K562 (cell line): ENCODE measurements at regions not wholly inside any gene's neighbourhood (a gene's known extent, or its start where the extent isn't known, plus 50 kb on each side); places are given as distances from the start of the nearest gene placed in this dataset.

Source experiments
- ATAC-seq: fragments of 200-7000 bp; cut with Tn5 transposase; 3 replicates; pipeline ENCODE4 v1.9.1; 2020; ENCODE audit warnings: moderate library complexity
- BruUV-seq: library from RNA; stranded (reverse); fragments of 400-500 nt; replicated peaks from 2 replicates; lab custom pipeline; 2021; lab: Mats Ljungman, UMichigan
- CTCF ChIA-PET: fragments of 300-600 bp; formaldehyde crosslinking; extraction: SDS; loops from one replicate; lab custom pipeline; 2021; ENCODE audit warnings: low intra/inter-chr PET ratio; lab: Yijun Ruan, JAX
- POLR2A ChIA-PET: fragments of 300-600, 350-650 bp; sonication (Branson Sonifier 250); formaldehyde crosslinking; extraction: SDS; loops from one replicate; lab custom pipeline; 2021; ENCODE audit warnings: antibody characterized with exemption, inconsistent platforms; lab: Yijun Ruan, JAX
- DNase-seq, 4 experiments: peaks; one replicate each; pipeline versions ENCODE4 v3.0.0 to v3.0.0-alpha.2; 2011 to 2018; ENCODE audit warnings: low spot score in 3 of 4, mixed read lengths in 3 of 4; ENCODE audit errors: extremely low read depth in 1 of 4
- FAIRE-seq: peaks from 2 replicates; lab custom pipeline; 2011; peaks lifted over from hg19 to GRCh38; lab: Jason Lieb, UNC
- H2AFZ ChIP-seq: 2 replicates; pipeline ENCODE4 v1.6.0; 2011; ENCODE audit warnings: low read depth, low read length, control low read depth, inconsistent platforms
- H3K27ac ChIP-seq: fragments of 200-600 bp; 3 replicates; pipeline ENCODE4 v1.8.0; 2011; ENCODE audit warnings: low read depth, mild to moderate bottlenecking, control low read depth, inconsistent platforms, low read length, moderate library complexity, mixed read lengths; ENCODE audit errors: extremely low read depth
- H3K27me3 ChIP-seq, 2 experiments: fragments of 300-600 bp in 1 of 2; 2 replicates in 1 of 2; 3 replicates in 1 of 2; pipeline versions ENCODE4 v1.6.0 to v1.8.0; 2011; ENCODE audit warnings: inconsistent platforms in 2 of 2, low read length in 2 of 2, mild to moderate bottlenecking in 1 of 2, mixed read lengths in 1 of 2, moderate library complexity in 1 of 2; ENCODE audit not compliant: control insufficient read depth in 2 of 2, insufficient read depth in 2 of 2
- H3K36me3 ChIP-seq: fragments of 300-600 bp; 3 replicates; pipeline ENCODE4 v1.8.0; 2011; ENCODE audit warnings: mild to moderate bottlenecking, low read length, inconsistent platforms; ENCODE audit not compliant: control insufficient read depth, insufficient read depth
- H3K4me1 ChIP-seq, 2 experiments: fragments of 200-600 bp in 1 of 2; replicated peaks in 1 of 2; 2 replicates in 1 of 2; 3 replicates in 1 of 2; pipeline versions ENCODE4 v1.5.1 to v1.8.0; 2011; ENCODE audit warnings: inconsistent platforms in 2 of 2, low read length in 2 of 2, mild to moderate bottlenecking in 1 of 2, mixed read lengths in 1 of 2, moderate library complexity in 1 of 2; ENCODE audit not compliant: control insufficient read depth in 2 of 2, insufficient read depth in 2 of 2
- H3K4me2 ChIP-seq: 2 replicates; pipeline ENCODE4 v1.6.1; 2011; ENCODE audit warnings: low read length, control low read depth, inconsistent platforms, mixed read lengths; ENCODE audit not compliant: insufficient read depth
- H3K4me3 ChIP-seq: fragments of 200-600 bp; sonication (generic), shearing (Covaris generic); 2 replicates; pipeline ENCODE4 v1.5.1; 2016; ENCODE audit warnings: control low read depth, inconsistent platforms
- H3K79me2 ChIP-seq: fragments of 200-600 bp; 3 replicates; pipeline ENCODE4 v1.8.0; 2011; ENCODE audit warnings: low read length, inconsistent platforms; ENCODE audit not compliant: control insufficient read depth, insufficient read depth
- H3K9ac ChIP-seq, 2 experiments: 2 replicates each; pipeline versions ENCODE4 v1.6.0 to v1.6.1; 2011; ENCODE audit warnings: low read depth in 2 of 2, low read length in 2 of 2, control low read depth in 1 of 2, inconsistent platforms in 1 of 2, mild to moderate bottlenecking in 1 of 2, mixed read lengths in 1 of 2; ENCODE audit not compliant: insufficient read depth in 1 of 2
- H3K9me1 ChIP-seq: one replicate; pipeline ENCODE4 v1.6.0; 2011; ENCODE audit warnings: inconsistent platforms, mild to moderate bottlenecking, low read length, moderate library complexity; ENCODE audit not compliant: control insufficient read depth, insufficient read depth
- H3K9me3 ChIP-seq: replicated peaks from 2 replicates; pipeline ENCODE4 v1.5.1; 2011; ENCODE audit warnings: low read depth, low read length, inconsistent platforms; ENCODE audit not compliant: control insufficient read depth, insufficient read depth
- H4K20me1 ChIP-seq: replicated peaks from 2 replicates; pipeline ENCODE4 v1.6.1; 2011; ENCODE audit warnings: low read length, inconsistent platforms, mixed read lengths; ENCODE audit not compliant: control insufficient read depth, insufficient read depth
- CEBPB ChIP-seq: fragments of 450-650 bp; IDR thresholded peaks from 2 replicates; pipeline ENCODE4 v1.6.1; 2016; ENCODE audit warnings: missing genetic modification characterization, missing compliant biosample characterization
- YY1 ChIP-seq, 3 experiments: IDR thresholded peaks; 2 replicates each; pipeline ENCODE4 v1.6.1; 2011; ENCODE audit warnings: low read length in 2 of 3, mild to moderate bottlenecking in 2 of 3, moderate library complexity in 2 of 3, borderline replicate concordance in 1 of 3, control low read depth in 1 of 3, low read depth in 1 of 3; ENCODE audit not compliant: insufficient read depth in 3 of 3, insufficient replicate concordance in 2 of 3, control insufficient read depth in 1 of 3, insufficient read length in 1 of 3; ENCODE audit errors: extremely low read depth in 1 of 3
- WGBS: fragments of 100-300 bp; shearing (Covaris generic); methylation state at CpG from one replicate; pipeline ENCODE4 v1.1.6; 2016; ENCODE audit warnings: low coverage, mixed read lengths; ENCODE audit not compliant: insufficient coverage; ENCODE audit errors: missing lambda C conversion rate; 5-methylcytosine and 5-hydroxymethylcytosine counted together
- in situ Hi-C: fragments of 300-500 bp; cut with MboI; formaldehyde crosslinking; loops from 4 replicates; pipeline ENCODE4 v1.15.0; 2018; ENCODE audit warnings: inconsistent platforms, mixed read lengths
- intact Hi-C: fragments of 100-400 bp; cut with micrococcal nuclease; formaldehyde crosslinking; loops from 2 replicates; pipeline ENCODE4 v1.14.2; 2022
- TF ChIP-seq, protein P1 (sequence below): sonication (generic); formaldehyde crosslinking; IDR thresholded peaks from 2 replicates; pipeline ENCODE4 v1.8.0; 2023; ENCODE audit warnings: mild to moderate bottlenecking, missing genetic modification reagents

DNA sequence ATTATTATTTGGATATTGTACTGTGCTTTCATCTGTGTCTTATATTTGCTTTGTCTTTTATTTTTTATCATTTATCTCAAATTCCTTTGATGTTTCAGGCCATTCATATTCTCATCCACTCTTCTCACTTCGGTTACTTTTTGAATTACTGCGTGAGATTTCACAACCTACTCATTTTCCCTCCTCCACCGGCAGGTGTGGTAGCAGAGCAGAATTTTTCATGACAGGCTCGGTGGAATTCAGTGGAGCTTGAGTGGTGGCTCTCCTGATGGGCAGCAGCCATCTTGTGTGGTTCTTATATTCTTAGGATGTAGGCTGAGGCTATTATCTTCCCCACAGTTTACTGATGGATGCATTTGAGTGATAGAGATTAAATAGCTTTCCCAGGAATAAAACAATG lies 92.3 kb upstream of the IVNS1ABP start:
- no peak overlapping the region for H3K4me3 ChIP-seq
- H2AFZ ChIP-seq: no peak overlapping the region
- ATAC-seq (peak; percentile 36; the same call in 1 of the 3 replicates), DNase-seq (peak in 1 of 4 experiments; percentile 18), FAIRE-seq (no peak)
- no TSS peak for BruUV-seq
- H3K36me3 ChIP-seq: no peaks in the 10 kb centered on the region
- 0 out of 2 replicates have a peak, but pooled peaks cover 2% of the 10 kb centered on the region for H3K9me3 ChIP-seq
- in situ Hi-C loops: no loop called here
- 2% methylated on average over 4 of the region's 4 CpGs for WGBS
- ChIA-PET CTCF (no interaction called here), POLR2A (no interaction called here)
- 0 out of 5 replicates have a peak, but pooled peaks cover 0 to under 1% of the 10 kb centered on the region in 2 experiments for H3K4me1 ChIP-seq
- no peaks in the 10 kb centered on the region for H3K79me2 ChIP-seq
- TF ChIP-seq CEBPB: peak; percentile 59; the same call in 1 of the 2 replicates
- TF ChIP-seq, protein P1, sequence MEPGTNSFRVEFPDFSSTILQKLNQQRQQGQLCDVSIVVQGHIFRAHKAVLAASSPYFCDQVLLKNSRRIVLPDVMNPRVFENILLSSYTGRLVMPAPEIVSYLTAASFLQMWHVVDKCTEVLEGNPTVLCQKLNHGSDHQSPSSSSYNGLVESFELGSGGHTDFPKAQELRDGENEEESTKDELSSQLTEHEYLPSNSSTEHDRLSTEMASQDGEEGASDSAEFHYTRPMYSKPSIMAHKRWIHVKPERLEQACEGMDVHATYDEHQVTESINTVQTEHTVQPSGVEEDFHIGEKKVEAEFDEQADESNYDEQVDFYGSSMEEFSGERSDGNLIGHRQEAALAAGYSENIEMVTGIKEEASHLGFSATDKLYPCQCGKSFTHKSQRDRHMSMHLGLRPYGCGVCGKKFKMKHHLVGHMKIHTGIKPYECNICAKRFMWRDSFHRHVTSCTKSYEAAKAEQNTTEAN: no peak
- TF ChIP-seq YY1 (IDR thresholded peaks at IDR 0.05; ENCODE audit: borderline replicate concordance in 1 of 3, control insufficient read depth in 1 of 3, extremely low read depth in 1 of 3, insufficient read depth in 3 of 3, insufficient read length in 1 of 3, insufficient replicate concordance in 2 of 3, low read depth in 1 of 3, low read length in 2 of 3): peak in 2 of 3 experiments; percentile 32 to 46
- no peak overlapping the region for H3K27ac ChIP-seq
- H3K9me1 ChIP-seq: no peaks in the 10 kb centered on the region
- H4K20me1 ChIP-seq: no peaks in the 10 kb centered on the region
- H3K27me3 ChIP-seq: peaks cover 2 to 7% of the 10 kb centered on the region in 2 experiments; a peak in 4 of 5 replicates
- intact Hi-C loops: no loop called here
- no peak overlapping the region for H3K9ac ChIP-seq
- no peak overlapping the region for H3K4me2 ChIP-seq
